ENCODE measurements at regions not wholly inside any gene's neighbourhood (a gene's known extent, or its start where the extent isn't known, plus 50 kb on each side); places are given as distances from the start of the nearest gene placed in this dataset.
"Not testable (repeated sequence)": the region's sequence is repeated elsewhere in the genome, so short reads cannot be mapped to it uniquely, and the experiment has no call there.

DNA sequence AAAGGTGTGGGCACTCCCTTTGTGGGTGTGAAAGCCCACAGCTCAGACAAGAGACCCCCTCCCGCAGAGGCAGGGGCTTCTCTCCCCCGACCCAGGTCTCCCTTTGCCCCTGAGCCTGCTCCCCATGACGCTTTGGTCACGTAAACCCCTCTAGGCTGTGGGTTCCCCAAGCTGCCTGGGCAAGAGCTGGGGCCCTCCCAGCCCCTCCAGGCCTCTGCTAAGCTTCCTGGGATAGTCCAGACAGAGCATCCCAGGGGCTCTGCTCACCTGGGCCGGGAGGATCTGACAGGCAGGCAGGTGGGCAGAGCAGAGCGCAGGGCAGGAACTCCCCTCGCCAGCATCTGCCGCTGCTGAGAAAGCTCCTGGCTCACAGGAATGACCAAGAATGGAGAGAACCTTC lies 177.3 kb downstream of the BANP start:
- DNase-seq: no peak

DNA sequence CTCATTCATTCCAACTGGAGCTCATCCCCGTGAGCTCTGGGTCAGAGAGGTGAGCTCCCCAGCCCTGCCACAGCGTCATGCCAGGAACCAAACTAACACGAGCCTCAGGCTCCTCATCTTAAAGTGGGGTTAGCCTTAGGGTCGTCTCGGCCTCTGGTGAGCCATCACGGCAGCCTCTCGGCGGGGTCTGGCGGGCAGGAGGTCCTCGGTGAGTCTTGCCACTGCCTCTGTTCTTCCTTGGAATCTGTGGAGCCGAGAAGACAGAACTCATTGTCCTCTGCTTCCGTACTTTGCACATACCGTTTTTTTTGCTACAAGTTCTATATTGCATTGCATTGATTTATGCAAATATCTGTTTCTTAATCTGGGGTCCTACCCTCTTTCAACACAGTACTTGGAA lies 177.9 kb downstream of the BANP start:
- not testable (repeated sequence) for DNase-seq

DNA sequence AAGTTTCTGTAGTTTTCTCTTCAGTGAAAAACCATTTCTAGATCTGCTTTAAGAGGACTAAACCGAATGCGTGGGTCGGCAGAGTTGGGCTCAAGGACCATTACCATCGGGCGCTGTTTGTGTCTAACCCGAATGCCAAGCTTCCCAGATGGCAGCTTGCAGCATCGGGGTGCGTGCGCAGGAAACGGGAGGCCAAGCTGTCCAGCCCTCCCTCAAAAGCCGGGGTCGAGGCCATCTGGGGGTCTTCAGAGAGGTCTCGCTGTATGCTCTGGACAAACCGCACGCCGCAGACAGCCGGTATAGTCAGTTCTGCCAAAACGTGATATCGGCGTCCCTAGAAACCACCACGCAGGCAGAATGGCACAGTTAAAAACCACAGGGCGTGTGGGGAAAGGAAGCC lies 178.8 kb downstream of the BANP start:
- no peak for DNase-seq

DNA sequence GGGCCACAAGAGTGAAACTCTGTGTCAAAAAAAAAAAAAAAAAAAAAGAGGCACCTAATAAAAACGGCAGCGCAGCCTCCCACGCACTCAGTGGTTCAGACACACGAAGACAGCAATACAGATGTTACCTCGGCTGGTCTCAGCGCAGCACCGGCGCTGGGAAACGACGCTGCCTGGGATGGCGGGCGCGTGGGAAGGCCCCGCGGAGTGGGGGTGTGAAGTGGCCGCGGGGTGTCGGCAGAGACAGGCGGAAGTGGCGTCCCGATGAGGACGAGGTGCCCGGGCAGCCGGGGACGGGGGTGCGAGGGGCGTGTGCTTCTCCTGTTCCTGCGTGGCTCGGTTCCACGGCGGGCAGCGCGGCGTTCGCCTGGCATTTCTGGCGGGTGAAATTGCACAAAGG lies 179.4 kb downstream of the BANP start:
- DNase-seq: no peak

DNA sequence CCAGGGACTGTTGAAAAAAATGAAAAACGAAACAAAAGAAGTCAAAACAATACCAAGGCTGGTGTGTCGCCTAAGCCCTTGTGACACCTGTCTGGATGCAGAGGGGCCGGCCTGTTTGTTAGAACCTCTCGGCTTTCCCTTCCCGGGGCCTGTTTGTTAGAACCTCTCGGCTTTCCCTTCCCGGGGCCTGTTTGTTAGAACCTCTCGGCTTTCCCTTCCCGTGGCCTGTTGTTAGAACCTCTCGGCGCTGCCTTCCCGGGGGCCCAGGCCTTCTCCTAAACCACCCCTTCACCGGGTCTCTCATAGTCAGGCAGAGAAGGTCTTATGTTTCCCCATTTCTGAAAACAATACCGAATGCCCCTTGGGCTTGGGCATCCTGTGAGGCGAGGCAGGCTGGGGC lies 180.0 kb downstream of the BANP start:
- DNase-seq: no peak

DNA sequence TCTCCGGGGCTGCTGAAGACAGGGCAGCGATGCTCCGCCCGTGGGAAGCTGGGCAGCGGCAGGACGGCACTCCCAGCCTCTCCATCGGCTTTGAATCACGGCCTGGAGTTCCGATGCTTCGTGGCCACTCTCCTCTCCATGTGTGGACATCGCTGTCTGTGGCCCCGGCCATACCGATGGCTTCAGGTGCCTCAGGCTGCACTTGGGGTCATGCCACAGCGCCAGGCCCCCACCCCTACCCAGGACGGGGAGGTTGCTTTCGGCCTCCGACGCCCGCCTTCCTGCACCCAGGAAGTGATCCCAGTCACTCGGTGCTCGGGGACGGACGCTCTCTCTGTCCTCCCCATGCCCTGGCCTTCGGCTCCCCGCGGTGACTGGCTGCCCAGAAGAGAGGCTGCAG lies 180.7 kb downstream of the BANP start:
- DNase-seq: no peak

DNA sequence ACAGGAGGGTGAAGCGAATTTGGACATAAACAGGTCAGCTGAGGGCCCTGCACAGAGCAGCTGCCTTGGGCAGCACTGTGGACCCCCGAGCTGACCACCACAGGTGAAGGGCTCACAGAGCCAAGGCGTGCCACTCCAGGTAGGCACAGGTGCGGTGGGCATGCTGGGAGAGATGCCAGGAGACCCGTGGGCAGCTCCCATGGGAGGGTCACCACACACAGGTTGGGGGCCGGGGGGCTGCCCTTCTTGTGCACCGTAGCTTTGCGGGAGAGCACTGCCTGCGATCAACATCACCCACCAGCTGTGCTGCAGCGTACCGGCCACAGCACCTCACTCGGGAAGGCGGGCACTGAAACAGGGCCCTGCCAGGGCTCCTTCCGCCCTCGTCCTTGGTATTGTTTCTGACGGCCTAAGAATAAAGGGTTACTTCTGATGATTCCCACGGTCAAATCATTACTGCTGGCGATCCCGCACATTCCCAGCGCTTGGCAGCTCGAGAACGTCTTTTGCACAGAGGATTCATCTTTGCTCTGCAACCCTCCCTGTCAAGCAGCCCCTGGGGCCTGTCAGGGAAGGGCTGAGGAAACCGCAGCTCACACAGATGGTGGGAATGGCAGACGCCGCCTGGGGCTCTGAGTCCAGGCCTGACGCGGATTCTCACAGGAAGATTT lies 181.7 kb downstream of the BANP start:
- DNase-seq: no peak

DNA sequence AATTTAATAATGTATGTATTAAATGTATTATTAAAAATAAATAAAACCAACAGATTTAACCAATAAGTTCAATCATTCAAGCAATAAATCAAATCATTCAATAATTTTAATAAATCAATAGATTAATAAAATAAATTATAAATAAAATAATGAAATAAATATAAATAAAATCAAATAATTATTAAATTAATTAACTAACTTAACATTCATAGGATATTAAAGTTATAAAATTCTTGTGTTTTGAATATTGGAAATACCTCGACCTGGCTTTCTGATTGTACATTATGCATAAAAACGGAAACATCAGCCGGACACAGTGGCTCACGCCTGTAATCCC lies 182.2 kb downstream of the BANP start:
- DNase-seq: no peak

DNA sequence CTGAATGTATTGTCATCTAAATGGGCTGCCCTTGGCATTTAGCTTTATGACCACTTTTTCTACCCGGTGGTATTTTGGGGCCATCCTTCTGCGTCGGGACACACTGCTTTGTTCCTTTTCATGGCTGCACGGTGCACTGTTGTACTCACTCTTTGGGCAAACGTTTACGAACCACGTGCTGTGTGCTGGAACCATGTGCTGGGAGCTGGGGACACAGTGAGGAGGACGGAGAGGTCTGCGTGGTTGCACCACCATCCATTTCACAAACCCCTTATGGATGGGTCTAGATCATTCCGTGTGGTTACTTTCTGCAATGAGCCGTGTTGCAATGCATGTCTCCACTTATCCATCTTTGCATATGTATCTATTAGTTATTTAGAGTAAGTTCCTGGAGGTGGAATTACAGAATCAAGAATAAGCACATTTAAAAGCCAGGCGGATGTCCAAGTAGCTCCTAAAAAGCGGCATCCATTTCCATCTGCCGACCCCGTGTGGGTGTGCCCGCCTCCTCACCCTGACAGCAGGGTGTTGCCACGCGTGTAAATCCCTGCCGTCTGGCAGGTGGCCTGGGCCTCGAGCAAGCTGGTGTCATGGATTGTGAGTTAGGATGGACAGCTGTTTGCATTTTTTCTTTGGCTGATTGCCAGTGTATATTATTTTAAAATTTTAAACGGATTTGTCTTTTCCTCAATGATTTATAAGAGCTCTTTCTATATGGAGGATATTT lies 183.1 kb downstream of the BANP start:
- not testable (repeated sequence) for DNase-seq

DNA sequence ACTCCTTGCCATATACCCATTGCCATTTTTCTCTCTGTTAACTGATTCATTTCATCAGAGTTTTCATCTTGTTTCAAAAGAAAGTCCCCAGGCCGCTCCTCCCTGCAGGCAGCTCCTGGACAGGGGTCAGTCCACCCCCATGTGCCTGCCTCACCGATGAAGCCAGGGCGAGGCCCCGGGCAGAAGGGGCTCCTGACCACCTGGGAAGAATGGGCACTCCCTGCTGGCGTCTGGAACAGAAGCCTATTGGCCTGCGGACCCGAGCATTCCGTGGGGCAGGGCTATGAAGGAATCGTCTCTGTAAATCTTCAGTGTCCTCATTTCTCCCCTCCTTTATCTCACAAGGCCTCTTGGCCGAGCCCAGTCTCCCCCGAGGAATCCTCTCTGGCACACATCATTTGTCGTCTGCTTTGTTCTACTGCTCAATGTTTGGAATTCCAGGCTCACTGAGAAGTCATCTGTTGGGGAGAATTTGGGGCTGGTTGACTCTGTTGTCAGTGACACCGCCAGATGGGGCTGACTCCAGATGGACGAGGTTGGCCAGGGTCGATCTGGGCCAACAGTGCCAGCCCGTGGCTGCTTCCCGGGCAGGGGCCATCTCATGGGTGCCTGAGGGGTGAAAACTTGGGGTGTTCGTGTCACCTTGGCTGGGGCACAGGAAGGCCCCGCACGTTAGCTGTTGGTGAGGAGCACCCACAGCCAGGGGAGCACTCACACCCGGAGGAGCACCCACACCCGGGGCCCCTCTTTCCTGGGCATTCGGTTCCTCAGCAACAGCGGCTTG lies 183.9 kb downstream of the BANP start:
- DNase-seq: not testable (repeated sequence)

DNA sequence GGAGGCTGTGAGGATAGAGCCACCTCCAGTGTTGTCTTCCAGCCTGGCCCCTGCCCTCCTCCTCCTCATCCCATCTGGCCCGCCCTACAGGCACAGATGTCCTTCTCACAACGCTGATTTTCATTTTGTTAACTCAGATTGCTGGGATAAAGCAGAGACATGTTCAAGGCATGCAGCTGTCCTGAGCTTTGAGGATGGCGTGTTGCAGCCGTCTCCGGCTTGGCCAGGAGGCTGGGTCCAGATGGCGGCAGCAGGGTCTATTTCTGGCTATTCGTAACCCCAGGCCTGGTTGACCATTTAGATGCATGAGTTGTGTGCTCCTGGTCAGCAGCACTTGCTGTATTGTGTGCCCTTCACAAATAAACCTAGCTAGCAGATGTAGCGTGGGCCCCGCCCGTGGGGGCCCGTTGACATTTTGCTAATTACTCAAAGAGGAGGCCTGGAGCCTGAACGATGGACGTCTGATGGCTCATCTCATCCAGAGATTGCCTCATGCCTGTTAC lies 185.0 kb downstream of the BANP start:
- DNase-seq: not testable (repeated sequence)

DNA sequence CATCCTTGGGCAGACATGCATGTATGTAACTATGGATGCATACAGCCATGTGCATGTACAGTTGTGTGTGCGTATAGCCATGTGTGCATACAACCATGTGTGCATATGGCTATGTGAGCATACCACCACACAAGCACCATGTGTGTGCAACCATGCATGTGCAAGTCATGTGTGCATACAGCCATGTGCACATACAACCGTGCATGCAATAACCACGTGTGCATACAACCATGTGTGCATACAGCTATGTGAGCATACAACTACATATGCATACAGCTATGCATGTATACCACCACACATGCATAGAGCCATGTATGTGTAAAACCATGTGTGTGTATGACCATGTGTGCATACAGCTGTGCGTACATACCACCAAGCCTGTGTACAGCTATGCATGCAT lies 185.7 kb downstream of the BANP start:
- not testable (repeated sequence) for DNase-seq

DNA sequence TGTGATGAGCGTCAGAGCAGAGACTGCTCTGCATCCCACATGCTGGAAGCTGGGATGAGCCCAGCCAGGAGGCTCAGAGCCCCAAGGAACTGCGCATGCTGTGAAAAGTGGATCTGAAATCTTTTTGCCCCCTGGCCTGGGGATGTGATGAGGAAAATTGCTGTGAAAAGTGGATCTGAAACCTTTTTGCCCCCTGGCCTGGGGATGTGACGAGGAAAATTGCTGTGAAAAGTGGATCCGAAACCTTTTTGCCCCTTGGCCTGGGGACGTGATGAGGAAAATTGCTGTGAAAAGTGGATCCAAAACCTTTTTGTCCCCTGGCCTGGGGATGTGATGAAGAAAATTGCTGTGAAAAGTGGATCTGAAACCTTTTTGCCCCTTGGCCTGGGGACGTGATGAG lies 187.9 kb downstream of the BANP start:
- not testable (repeated sequence) for DNase-seq

DNA sequence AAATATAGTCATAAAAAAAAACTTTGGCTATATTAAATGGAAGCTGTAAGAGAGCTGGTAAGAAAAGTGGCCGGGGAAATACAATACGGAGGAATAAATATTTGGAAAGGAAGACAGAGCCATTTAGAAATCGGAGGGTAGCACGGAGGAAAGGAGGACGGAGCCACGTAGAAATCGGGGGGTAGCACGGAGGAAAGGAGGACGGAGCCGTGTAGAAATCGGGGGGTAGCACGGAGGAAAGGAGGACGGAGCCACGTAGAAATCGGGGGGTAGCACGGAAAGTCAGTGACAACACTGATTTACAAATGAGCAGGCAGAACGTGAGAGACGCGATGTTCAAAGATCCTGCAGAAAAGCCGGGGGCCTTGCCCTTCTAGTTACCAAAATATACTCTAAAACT lies 189.0 kb downstream of the BANP start:
- DNase-seq: not testable (repeated sequence)

DNA sequence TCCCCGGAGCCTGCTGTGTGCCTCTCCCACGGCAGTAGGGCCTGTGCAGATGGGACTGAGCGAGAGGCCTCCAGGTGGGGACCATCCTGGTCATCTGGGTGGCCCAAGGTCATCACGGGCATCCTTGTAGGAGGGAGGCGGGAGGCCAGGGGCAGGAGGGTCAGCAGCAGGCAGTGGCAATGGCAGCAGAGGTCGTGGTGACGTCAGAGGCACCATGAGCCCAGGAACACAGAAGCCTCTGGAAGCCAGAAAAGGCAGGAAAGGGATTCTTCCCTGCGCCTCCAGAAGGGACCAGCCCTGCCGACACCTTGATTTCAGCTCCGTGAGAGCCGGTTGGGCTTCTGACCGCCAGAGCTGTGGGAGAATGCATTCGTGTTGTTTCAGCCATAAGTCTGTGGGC lies 190.3 kb downstream of the BANP start:
- DNase-seq: no peak

DNA sequence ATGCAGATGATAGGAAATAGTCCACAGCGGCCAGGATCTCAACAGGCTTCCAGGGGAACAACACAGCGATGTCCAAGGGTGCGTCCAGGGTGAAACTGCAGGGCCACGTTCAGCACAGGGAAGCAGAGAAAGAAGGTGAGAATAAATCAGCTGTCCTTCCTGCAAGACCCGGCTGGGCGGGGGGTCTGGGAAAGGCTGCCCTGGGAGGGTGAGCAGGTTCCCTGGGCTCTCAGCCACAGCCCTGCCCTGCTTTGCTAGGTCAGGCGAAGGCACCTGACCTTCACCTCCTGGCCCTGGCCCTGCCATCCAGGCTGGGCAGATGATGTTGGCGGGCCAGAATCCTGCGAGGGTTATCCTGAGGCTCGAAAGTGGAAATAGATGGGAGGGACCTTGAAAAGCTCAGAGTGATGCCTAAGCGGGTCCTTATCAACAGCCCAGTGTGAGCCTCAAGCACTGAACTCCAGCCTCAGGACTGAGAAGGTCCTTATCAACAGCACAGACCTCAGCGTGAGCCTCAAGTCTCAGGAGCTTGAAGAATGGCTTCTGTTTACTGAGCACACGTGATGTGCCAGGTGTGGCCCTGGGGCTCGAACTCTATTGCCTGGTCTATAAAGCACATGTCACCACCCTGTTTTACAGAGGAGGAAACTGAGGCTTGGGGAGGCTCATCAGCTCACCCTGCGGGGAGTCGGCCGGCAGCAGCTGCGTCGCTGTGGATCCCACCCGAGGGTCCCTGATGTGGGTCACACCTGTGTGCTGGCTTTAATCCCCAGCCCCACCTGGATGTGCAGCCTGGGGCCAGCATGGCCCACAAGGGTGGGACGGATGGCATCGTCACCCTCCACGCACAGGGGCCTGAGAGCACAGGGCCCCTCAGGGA lies 191.1 kb downstream of the BANP start:
- not testable (repeated sequence) for DNase-seq

DNA sequence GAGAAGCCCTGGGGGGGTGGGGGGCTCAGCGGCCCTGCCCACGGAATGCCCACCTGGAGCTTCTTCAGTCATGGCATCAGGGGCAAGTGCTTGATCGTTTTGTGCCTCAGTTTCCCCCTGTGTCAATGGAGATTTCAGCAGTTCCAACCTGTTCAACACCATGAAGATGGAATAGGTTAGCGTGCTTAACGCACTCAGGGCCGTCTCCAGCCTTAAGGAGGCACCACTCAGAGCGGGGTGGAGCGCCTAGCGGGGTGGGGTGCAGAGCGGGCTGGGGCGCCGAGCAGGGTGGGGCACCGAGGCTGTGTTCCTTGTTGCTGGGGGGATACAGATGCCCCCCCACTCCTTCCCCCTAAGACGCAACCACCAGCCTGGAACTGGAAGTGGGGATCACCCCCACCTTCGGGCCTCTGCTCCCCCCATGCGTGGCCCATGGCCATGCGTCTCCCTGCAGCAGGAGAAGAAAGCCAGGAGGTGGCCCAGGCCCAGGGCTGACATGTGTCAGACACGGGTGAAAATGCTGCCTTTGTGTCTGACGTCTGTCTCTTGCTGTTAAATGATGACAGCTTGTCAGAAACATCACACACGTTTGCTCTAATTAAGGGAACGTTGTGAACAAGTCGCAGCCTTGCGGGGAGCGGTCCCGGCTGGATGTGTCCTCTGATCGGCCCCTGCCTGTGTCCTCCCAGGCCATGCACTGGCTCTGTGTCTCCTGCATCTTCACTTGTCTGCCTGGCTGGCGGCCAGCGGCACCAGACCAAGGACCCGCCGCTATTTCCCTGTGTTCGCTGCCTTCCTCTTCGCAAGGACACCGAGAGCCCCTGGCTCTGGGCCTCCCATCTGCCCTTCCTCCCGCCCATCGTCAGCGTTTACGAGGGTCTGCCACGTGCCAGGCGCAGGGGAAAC lies 192.1 kb downstream of the BANP start:
- not testable (repeated sequence) for DNase-seq

DNA sequence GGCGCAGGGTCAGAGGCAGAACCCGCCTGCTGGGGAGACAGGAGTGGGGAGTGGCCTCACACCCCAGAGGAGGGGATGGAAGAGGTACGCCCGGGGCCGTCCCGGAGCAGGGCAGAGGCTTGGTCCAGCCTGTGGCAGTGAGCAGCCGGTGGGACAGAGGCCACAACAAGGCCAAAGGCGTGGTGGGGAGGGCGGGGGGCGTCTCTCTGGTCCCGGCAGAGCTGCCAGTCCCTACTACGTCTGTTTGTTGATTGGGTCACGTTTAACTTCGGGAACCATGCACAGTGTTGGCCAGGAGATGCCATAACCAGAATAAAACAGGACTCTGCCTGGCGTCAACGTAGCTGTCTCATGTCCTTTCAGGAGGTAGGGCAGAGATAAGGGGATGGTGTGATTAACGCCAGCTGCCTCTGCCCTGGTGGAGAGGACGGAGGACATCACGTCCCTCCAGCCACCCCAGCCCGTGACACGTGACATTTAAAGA lies 192.8 kb downstream of the BANP start:
- no peak for DNase-seq

DNA sequence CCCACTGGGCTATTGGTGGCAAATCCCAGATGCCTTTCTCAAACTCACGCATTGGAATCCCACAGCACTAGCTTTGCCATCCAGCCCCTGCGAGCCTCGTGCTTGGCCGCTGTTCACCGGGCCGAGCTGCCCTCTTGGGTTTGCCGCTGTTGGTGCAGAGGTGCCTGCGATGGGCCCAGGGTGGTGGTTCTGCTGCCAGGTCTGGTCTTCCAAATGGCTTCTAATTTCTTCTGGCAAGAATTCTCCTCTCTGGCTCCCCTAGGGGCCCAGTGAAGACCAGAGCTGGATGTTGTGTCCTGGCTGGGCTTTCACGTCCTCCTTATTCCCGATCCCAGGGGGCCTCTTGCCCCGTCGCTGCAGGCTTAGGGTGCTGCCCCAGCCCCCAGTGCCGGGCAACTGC lies 194.1 kb downstream of the BANP start:
- not testable (repeated sequence) for DNase-seq

DNA sequence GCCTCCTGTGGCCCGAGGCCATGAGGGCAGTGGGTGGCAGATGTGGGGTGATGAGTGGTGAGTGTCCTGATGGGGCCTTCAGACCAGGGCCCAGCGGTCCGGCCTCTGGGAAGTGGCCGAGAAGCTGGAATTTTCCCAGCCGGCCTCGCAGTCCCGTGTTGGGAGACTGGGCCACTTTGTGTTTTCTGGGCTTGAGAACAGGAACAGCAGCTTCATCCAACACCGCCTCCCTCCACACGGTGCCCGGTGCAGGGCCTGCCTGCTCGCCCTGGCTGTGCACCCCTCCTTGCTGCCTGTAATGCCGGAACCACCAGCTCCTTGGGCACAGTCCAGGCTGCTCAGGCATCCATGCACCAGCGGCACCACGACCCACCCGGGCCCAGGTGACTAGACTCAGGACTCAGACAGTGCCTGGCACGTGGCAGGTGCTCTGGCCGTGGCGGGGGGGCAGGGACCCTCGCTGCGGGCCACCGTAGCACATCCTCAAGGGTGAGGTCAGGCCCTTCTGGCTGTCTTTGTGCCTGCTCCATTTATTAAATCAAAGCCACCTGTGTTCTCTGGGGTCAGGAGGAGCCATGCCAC lies 194.7 kb downstream of the BANP start:
- DNase-seq: not testable (repeated sequence)

Measured in left kidney (tissue), 1 donor.